Renal cortical epithelial cell (primary cell): ENCODE measurements at regions not wholly inside any gene's neighbourhood (a gene's known extent, or its start where the extent isn't known, plus 50 kb on each side); places are given as distances from the start of the nearest gene placed in this dataset.

Experiments used
- DNase-seq: peaks from one replicate; pipeline ENCODE4 v3.0.0-alpha.2; 2011; ENCODE audit warnings: low read depth

DNA sequence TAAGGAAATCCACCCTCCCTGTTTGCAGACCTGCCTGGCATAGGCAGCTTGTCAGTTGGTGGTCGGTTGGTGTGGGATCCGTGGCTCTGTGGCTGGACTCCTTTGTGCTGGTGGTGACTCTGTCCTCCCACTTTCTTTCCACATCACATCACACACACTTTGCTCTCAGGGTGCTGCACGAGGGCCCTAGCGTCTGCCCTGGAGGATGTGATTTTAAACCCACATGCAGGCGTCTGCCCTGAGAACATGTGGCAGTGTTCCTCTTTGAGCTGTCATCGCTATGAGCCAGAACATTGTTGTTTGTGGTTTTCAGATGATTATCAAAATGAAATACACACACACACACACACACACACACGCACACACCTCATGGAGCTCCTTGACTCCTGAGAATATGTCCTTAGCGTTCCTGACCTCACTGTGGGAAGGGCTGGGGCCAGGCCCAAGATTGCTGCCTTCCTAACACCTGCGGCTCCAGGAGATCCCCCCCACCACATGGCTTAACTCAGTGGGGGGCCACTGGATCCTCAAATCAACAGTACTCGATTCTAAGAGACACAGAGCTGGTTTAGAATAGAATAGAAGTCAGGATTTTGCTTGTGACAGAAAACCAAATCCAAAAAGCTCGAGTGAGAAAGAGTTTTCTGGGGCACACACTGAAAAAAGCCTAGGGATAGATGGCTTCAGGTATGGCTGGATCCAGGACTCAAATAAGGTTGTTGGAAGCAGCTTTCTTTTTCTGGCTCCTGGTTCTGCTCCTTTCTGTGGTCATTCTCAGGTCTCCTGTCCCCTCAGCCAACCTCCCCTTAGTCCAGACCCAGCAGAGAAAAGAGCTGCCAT is 54.8 kb downstream of the RTP5 start:
- DNase-seq: no peak

GRCh38 chr2:241924909-241925250 is 55.4 kb downstream of the RTP5 start:
- DNase-seq: no peak

DNA sequence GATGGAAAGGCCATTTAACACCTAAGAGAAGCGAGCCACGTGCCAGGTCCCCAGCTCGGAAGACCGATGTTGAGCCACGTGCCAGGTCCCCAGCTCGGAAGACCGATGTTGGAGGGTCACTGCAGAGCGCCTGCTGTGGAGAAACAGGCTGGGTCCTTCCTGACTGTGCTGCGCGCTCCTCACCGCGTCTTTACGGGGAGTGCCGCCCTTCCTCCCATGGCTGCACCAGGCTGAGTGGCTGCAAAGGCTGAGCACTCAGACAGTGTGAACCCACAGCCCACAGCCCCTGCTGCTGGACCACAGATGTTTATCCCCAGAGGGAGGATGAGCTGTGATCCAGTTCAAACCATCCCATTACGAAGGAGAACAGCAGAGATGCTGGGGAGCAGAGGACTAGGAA is 55.7 kb downstream of the RTP5 start:
- DNase-seq: no peak

DNA sequence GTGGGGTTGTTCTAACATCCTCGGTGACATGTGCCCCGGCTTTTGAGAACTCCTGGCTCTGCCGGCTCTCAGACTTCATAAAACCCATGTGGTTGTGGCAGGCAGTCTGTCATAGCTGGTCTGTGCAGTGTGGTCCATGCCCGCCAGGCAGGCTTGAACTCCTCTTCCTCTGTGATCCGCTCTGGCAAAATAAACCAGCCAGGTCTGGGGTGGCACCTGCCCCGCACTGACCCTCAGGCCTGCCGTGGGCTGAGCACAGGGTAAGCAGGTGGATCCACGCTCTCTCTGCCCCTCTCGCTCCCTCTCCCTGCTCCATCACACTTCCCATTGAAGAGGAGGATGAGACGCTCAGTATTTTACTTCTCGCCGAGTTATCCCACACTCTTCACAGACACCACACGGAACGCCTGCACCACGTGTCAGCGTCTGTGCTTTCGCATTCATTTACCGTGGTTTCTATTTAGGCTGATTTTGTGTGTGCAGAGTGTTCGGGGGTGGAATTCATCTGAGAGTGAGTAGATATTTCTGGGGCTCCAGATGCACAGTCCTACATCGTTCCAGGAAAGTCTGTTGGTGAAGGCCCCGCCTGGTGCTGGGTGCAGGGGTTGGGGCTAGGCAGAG is 56.4 kb downstream of the RTP5 start:
- no peak for DNase-seq

DNA sequence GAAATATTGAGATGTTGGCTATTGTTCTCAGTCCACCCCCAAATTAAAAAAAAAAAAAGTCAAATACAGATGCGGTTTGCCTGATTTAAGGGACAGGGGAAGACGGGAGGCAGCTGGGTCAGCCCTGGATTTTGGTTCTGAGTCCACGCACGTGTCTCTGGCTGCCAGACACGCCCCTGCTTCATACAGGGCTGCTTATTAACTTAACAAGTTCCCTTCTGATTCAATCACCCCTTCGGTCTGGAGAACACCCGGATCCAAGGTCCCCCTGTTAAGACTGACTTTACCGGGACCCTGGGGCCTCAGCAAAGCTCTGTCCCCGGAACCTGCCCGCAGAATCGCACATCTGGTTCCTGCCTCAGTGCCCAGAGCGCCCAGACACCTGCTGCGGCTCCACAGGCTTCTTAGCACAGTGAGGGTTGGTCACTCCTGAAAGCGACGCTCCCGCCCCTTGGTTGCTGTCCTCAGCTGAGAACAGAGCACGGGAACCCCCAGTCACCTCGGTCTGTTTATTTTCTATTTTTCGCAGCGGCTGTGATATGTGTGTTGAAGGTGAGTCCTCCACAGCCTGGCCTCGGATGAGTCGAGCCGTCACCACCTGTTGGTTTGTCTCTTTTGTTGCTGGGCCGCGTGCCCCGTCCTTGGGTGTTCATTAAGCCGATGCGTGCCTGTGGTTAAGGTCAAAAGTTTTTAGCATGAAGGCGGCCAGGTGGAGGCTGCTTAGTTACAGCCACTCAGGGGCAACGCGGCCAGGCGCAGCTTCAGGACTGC is 57.2 kb downstream of the RTP5 start:
- peak; percentile 32 for DNase-seq

- no peak for DNase-seq
Observed at GRCh38 chr2:241929551-241930490, 60.3 kb downstream of the RTP5 start.

GRCh38 chr2:241931084-241931975 is 61.8 kb downstream of the RTP5 start:
- no peak for DNase-seq

- no peak for DNase-seq
Observed at GRCh38 chr2:241931976-241932898, 62.7 kb downstream of the RTP5 start.

DNA sequence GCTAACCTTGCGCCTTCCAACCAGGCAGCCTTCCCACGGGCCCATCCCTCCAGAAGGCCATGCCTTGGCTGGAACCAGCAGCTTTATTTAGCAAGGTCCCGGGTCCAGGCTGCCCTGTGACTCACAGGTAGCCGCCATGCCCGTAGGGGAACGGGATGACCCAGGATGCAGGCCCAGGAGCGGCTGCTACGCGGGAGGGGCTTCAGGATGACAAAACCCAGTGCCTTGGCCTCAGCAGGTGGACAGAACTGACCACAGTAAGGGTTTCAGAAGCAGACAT is 63.3 kb downstream of the RTP5 start:
- DNase-seq: no peak

GRCh38 chr2:241933179-241933911 is 63.8 kb downstream of the RTP5 start:
- peak; percentile 16 for DNase-seq

GRCh38 chr2:241935314-241935713 is 65.8 kb downstream of the RTP5 start:
- no peak for DNase-seq

GRCh38 chr2:241935774-241936173 is 66.2 kb downstream of the RTP5 start:
- no peak for DNase-seq

DNA sequence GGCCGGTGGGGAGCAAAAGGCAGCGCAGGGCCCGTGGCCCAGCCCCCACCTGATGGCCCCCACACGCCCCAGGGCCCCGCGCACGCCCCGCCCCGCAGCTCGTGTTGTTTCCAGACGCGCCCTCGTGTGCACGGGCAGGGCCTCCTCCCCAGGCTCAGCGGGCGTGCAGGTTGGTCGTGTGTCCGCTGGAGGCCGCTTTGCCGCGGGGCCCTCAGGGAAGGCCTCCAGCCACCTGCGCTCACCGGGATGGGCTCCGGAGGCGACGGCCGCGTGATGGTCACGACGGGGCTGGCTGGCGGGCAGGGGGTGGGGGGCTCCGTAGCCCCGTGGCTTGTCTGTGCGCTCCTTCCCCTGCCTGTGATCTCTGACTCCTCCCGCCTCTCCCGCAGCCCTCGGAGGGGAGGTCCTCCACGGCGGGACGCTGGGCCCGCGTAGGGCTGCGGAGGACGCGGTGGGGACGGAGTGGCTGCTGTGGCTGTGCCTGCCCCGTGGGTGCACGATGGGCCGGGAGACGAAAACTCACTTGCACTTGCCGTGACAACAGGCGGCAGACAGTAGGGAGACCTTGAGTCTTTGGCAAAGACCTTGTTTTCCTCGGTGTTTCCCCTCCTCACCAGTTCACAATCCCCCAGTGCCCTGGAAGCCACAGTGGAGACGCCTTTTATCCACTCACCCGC is 67.1 kb downstream of the RTP5 start:
- no peak for DNase-seq

- no peak for DNase-seq
Observed at GRCh38 chr2:241937297-241937696, 67.8 kb downstream of the RTP5 start.

GRCh38 chr2:241939541-241939940 is 70.0 kb downstream of the RTP5 start:
- no peak for DNase-seq

DNA sequence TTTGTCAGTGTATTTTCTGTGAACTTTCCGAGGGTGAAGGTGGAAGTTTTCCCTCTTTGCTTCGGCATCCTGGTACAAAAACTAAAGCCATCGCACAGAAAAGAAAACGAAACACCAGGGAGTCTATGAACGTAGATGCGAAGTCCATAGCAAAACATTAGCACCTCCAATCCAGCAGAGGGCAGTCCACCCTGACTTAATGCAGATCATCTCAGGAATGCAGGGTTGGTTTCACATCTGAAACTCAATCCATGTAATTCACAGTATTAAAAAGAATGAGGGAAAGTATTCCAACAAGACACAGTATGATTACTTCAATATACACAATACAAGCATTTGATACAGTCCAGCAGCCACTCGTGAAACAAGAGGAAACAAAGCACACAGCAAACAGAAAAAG is 70.8 kb downstream of the RTP5 start:
- DNase-seq: no peak

DNA sequence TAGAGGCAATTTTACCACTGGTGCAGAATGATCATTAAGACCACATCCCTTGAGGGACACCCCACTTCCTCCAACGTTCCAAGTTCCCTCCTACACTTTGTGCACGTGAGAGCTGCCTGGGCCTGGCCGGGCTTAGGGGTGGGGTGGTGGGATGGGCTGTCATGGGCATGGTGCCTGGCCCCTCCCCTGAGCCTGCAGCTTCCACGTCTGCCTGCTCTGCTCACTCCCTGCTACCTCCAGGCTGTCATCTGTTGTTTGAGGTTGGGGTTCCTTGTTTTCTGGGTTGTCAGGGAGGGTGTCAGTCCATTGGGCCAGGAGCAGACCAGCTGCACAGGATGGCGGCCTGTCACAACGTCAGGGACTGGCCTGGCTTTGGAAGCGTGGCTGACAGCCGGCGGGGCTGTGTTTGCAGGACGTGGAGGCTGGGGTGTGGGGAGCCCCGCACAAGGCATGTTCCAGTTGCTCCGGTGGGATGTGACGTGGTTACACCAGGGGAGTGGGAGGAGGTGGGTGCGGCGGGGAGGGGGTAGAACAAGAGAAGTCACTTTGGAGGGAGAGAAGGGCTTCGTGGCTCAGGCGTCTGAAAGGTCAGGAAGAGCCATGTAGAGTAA is 72.3 kb downstream of the RTP5 start:
- DNase-seq: no peak
